ENCODE measurements at regions not wholly inside any gene's neighbourhood (a gene's known extent, or its start where the extent isn't known, plus 50 kb on each side); places are given as distances from the start of the nearest gene placed in this dataset.

GRCh38 chr12:38016602-38017001 is 300.0 kb upstream of the ALG10B start:
- POLR2A ChIA-PET = no interaction called here

More at GRCh38 chr12:38016602-38017001, 300.0 kb upstream of the ALG10B start:
- no peak overlapping the region for H2AFZ ChIP-seq (ENCODE audit: low read depth, low read length)
- no peak for FAIRE-seq
- no TSS peak for BruUV-seq (replicated peaks)
- no peaks in the 10 kb centered on the region for H3K27me3 ChIP-seq (ENCODE audit: control insufficient read depth in 2 of 2, insufficient read depth in 2 of 2, low read length in 2 of 2)
- H3K4me3 ChIP-seq (replicated peaks in 1 of 3; ENCODE audit: insufficient read depth in 1 of 3, low read depth in 1 of 3, low read length in 3 of 3) = no peak overlapping the region
- H3K27ac ChIP-seq (ENCODE audit: insufficient read depth, low read depth, low read length) = no peak overlapping the region
- H3K36me3 ChIP-seq (ENCODE audit: control insufficient read depth in 2 of 2, extremely low read depth in 1 of 2, insufficient read depth in 2 of 2, low read length in 2 of 2) = no peaks in the 10 kb centered on the region
- H3K4me1 ChIP-seq (ENCODE audit: control insufficient read depth, extremely low read depth, insufficient read depth, low read length) = no peaks in the 10 kb centered on the region
- H3K9me1 ChIP-seq (replicated peaks; ENCODE audit: control insufficient read depth, extremely low read depth, insufficient read depth, low read length) = no peaks in the 10 kb centered on the region
- H3K9me3 ChIP-seq (replicated peaks; ENCODE audit: control insufficient read depth, insufficient read depth, low read length) = no peaks in the 10 kb centered on the region
- no peaks in the 10 kb centered on the region for H4K20me1 ChIP-seq (replicated peaks; ENCODE audit: control insufficient read depth, extremely low read depth, insufficient read depth, low read length)
- TF ChIP-seq, protein P1, sequence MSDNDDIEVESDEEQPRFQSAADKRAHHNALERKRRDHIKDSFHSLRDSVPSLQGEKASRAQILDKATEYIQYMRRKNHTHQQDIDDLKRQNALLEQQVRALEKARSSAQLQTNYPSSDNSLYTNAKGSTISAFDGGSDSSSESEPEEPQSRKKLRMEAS (IDR thresholded peaks at IDR 0.05; ENCODE audit: insufficient read depth, insufficient read length) = no peak
- no peak for TF ChIP-seq CTCF (IDR thresholded peaks at IDR 0.05; ENCODE audit: extremely low read depth in 1 of 2, insufficient read depth in 1 of 2, low read depth in 1 of 2, low read length in 2 of 2)
- no peak for TF ChIP-seq FOS (IDR thresholded peaks at IDR 0.05; ENCODE audit: borderline replicate concordance, insufficient read depth, low read length)
- no peak for TF ChIP-seq JUN (IDR thresholded peaks at IDR 0.05; ENCODE audit: borderline replicate concordance, insufficient read depth, insufficient read length, low read depth)
- TF ChIP-seq POLR2AphosphoS5 (IDR thresholded peaks at IDR 0.05; ENCODE audit: insufficient read depth, low read depth, low read length) = no peak
- no peak for TF ChIP-seq POLR2A (IDR thresholded peaks at IDR 0.05; ENCODE audit: low read depth, low read length)
- TF ChIP-seq EZH2 (IDR thresholded peaks at IDR 0.05; ENCODE audit: borderline replicate concordance, low read depth, low read length, severe bottlenecking) = no peak
- TF ChIP-seq MYC (IDR thresholded peaks at IDR 0.05; ENCODE audit: low read depth, low read length) = no peak
- no peak for TF ChIP-seq GATA2 (IDR thresholded peaks at IDR 0.05; ENCODE audit: insufficient read depth, insufficient read length, low read depth, low read length)
- dilution Hi-C loops (cut with MboI; ENCODE audit: extremely low pct_ligation_motif_present, low sequenced_read_pairs) (no loop called here), intact Hi-C loops (cut with micrococcal nuclease) (no loop called here)
- no peak overlapping the region for H3K4me2 ChIP-seq (ENCODE audit: insufficient read depth, low read length)
- no peak overlapping the region for H3K9ac ChIP-seq (replicated peaks; ENCODE audit: extremely low read depth, insufficient read depth, low read length)
- CTCF ChIA-PET = no interaction called here
- no peaks in the 10 kb centered on the region for H3K79me2 ChIP-seq (ENCODE audit: control insufficient read depth, insufficient read depth, low read length)
- no peak for DNase-seq (ENCODE audit: low read depth, low spot score)
